GM12892 (cell line): ENCODE measurements at regions not wholly inside any gene's neighbourhood (a gene's known extent, or its start where the extent isn't known, plus 50 kb on each side); places are given as distances from the start of the nearest gene placed in this dataset.

ENCODE experiments used
- POLR2A ChIP-seq: IDR thresholded peaks from 2 replicates; pipeline ENCODE4 v1.6.1; 2011; ENCODE audit warnings: low read depth, low read length, control low read depth
- TAF1 ChIP-seq: IDR thresholded peaks from 2 replicates; pipeline ENCODE4 v1.6.1; 2011; ENCODE audit warnings: low read depth, mild to moderate bottlenecking, control low read depth, low read length, borderline replicate concordance

DNA sequence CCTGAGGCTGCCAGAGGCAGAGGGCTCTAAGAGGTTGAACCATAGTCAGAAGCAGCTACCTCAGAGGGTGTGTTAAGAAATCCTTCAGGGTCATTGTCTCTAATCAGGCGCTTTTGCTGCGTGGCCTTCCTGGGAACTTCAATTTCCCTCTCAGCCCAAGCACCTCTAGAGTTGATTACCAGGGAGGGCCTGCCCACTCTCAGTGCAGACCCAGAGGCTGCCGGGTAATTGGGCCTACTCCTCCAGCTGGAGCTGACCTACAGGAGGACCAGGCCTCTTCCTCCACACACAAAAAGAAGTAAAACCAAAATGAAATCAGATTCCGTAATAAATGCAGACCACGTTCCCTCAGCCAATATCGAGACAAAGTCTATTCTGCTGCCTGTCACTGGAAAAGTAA is 305.0 kb upstream of the CCL2 start:
- TF ChIP-seq TAF1: no peak
- TF ChIP-seq POLR2A: no peak
